ENCODE measurements at regions not wholly inside any gene's neighbourhood (a gene's known extent, or its start where the extent isn't known, plus 50 kb on each side); places are given as distances from the start of the nearest gene placed in this dataset.

DNA sequence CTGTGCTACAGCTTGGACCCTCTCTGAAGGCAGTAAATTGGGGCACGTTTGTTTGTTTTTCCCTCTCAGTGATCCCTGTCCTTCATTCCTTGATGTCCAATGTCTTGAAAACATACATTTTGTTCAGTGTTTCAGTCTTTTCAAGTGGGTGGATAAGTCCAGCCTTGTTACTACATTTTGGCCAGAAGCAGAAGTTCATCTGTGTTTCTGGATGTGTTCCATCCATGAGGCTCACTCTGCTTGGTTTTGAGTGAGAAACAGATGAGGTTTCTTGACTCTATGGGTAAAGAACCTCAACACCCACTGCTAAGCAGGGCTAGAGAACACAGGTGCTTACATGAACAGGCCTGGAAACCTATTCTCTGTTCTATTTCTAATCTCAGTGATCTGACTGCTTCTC lies 74.5 kb upstream of the RFX8 start:
- no peaks in the 10 kb centered on the region for H3K36me3 ChIP-seq
- 75% methylated on average over 1 of the region's 1 CpG for WGBS, 2 donors

DNA sequence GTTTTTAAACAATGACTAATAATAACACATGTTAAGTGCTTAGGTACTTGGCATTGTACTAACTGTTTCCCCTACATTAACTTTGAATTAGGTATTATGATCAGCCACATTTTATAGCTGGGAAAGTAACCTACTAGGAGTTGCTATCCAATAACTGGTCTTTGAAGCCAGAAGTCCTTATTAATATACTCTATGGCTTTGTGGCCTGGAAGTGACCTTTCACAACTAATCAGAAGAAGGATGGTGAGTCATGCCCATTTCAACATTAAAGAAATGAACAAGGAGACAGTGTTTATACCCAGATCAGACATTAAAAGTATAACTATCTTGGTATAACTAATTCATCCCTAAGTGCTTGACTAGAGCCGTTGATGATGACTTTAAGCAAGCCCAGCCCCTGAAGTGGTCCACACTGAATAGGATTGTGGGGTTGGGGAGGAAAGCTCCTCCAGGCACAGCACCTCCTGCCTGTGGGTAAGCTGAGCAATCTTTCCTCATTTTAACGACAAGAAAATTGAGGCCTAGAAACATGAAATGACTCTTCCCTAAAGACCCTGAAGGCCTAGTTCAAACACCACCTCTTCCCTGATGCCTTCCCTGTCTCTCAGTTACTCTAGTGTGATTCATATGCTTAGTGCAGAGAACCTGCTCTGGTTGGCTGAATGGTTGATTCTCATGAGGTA lies 71.6 kb upstream of the RFX8 start:
- 61 to 69% methylated on average over 2 of the region's 2 CpGs for WGBS, 2 donors
- TF ChIP-seq EP300 (IDR thresholded peaks at IDR 0.05) = no peak
- no peak for TF ChIP-seq POLR2A (IDR thresholded peaks at IDR 0.05)
- no peak for TF ChIP-seq POLR2AphosphoS5 (IDR thresholded peaks at IDR 0.05)
- TF ChIP-seq, protein P1, sequence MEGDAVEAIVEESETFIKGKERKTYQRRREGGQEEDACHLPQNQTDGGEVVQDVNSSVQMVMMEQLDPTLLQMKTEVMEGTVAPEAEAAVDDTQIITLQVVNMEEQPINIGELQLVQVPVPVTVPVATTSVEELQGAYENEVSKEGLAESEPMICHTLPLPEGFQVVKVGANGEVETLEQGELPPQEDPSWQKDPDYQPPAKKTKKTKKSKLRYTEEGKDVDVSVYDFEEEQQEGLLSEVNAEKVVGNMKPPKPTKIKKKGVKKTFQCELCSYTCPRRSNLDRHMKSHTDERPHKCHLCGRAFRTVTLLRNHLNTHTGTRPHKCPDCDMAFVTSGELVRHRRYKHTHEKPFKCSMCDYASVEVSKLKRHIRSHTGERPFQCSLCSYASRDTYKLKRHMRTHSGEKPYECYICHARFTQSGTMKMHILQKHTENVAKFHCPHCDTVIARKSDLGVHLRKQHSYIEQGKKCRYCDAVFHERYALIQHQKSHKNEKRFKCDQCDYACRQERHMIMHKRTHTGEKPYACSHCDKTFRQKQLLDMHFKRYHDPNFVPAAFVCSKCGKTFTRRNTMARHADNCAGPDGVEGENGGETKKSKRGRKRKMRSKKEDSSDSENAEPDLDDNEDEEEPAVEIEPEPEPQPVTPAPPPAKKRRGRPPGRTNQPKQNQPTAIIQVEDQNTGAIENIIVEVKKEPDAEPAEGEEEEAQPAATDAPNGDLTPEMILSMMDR (IDR thresholded peaks at IDR 0.05) = no peak
- Histone ChIP-seq H3K9me3 (no peaks in the 10 kb centered on the region), H3K27ac (no peak overlapping the region), H3K4me3 (no peak overlapping the region), H3K36me3 (no peaks in the 10 kb centered on the region), H3K27me3 (no peaks in the 10 kb centered on the region), H3K4me1 (no peaks in the 10 kb centered on the region)
- DNase-seq = no peak
- peak in 1 of 2 donors; percentile 46 for ATAC-seq (ENCODE audit: low FRiP score in 2 of 2)

More for the DNA sequence above, 74.5 kb upstream of the RFX8 start:
- Histone ChIP-seq H3K9me3 (no peaks in the 10 kb centered on the region), H3K27me3 (no peaks in the 10 kb centered on the region), H3K4me3 (no peak overlapping the region), H3K4me1 (no peaks in the 10 kb centered on the region), H3K27ac (no peak overlapping the region)
- TF ChIP-seq EP300 (IDR thresholded peaks at IDR 0.05) (no peak), POLR2A (IDR thresholded peaks at IDR 0.05) (no peak), POLR2AphosphoS5 (IDR thresholded peaks at IDR 0.05) (no peak)
- TF ChIP-seq, protein P1 (IDR thresholded peaks at IDR 0.05) = no peak
- ATAC-seq (ENCODE audit: low FRiP score in 2 of 2) (no peak), DNase-seq (no peak)

DNA sequence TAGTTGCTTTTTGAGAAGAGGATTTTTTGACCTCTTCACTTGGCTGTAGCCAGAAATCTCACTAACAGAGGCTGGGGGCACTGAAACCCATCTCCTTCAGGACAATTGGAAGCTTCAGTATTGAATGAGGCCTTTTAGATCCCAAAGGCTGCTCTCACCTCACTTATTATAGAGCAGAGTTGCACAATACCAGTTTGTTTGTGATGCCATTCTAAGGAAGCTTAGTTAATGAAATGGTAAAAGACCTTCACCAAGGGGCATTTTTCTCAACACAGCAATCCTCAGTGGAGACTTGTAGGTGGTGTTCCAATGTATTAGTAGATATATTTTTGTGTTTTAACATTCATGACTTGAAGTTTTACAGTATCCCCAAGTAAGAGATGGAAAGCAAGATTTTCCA lies 71.0 kb upstream of the RFX8 start:
- H3K27ac ChIP-seq = no peak overlapping the region
- no peaks in the 10 kb centered on the region for H3K9me3 ChIP-seq
- H3K36me3 ChIP-seq = no peaks in the 10 kb centered on the region
- H3K4me1 ChIP-seq = no peaks in the 10 kb centered on the region
- no peak overlapping the region for H3K4me3 ChIP-seq
- DNase-seq (no peak), ATAC-seq (ENCODE audit: low FRiP score in 2 of 2) (no peak)
- no peaks in the 10 kb centered on the region for H3K27me3 ChIP-seq
- TF ChIP-seq, protein P1 (IDR thresholded peaks at IDR 0.05) = no peak
- no peak for TF ChIP-seq EP300 (IDR thresholded peaks at IDR 0.05)
- TF ChIP-seq POLR2AphosphoS5 (IDR thresholded peaks at IDR 0.05) = no peak
- no peak for TF ChIP-seq POLR2A (IDR thresholded peaks at IDR 0.05)

DNA sequence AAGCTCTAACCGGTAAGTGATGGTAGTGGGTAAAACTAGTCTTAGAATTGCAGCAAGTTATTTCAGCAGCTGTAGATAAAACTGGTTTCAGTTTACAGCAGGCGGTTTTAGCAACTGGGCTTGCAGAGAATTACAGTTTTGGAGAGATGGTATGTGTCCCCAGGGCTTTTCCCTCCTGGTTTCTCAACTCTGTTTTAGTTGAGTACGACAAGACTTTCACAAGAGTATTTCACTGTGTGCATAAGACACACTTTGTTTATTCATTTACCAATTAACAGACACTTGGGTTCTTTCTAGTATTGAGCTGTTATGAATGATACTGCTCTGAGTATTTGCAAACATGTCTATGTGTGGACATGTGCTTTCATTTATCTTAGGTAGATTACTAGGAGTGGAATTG lies 65.6 kb upstream of the RFX8 start:
- ATAC-seq (ENCODE audit: low FRiP score in 2 of 2) = no peak
- H3K27ac ChIP-seq = no peak overlapping the region
- no peaks in the 10 kb centered on the region for H3K36me3 ChIP-seq
- no peak for TF ChIP-seq POLR2A (IDR thresholded peaks at IDR 0.05)
- TF ChIP-seq EP300 (IDR thresholded peaks at IDR 0.05) = no peak
- no peak for TF ChIP-seq POLR2AphosphoS5 (IDR thresholded peaks at IDR 0.05)
- TF ChIP-seq, protein P1 (IDR thresholded peaks at IDR 0.05) = no peak
- no peak overlapping the region for H3K4me3 ChIP-seq
- H3K4me1 ChIP-seq = no peaks in the 10 kb centered on the region
- DNase-seq = no peak
- no peaks in the 10 kb centered on the region for H3K27me3 ChIP-seq
- no peaks in the 10 kb centered on the region for H3K9me3 ChIP-seq
- 58 to 70% methylated on average over 3 of the region's 3 CpGs for WGBS, 2 donors

DNA sequence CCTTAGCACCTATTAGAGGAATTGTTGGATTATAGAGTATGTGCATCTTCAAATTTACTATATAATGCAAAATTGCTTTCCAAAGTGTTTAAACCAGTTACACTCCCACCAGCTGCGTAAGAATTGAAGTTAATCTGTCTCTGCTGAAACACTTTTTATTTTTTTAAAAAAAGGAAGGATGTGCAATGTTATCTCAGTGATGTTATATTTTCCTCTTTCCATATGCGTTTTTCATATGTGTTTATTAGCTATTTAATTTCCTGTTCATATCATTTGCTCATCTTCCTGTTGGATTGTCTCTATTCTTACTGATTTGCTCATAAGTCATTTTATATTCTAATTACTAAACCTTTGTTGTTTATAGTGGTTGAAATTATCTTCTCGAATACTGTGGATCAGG lies 63.2 kb upstream of the RFX8 start:
- no peak for DNase-seq
- Histone ChIP-seq H3K27ac (no peak overlapping the region), H3K27me3 (no peaks in the 10 kb centered on the region), H3K9me3 (no peaks in the 10 kb centered on the region), H3K36me3 (no peaks in the 10 kb centered on the region), H3K4me1 (peaks cover 0 to 5% (median 0%) of the 10 kb centered on the region in 4 donors), H3K4me3 (no peak overlapping the region)
- ATAC-seq (ENCODE audit: low FRiP score in 2 of 2) = no peak
- TF ChIP-seq POLR2AphosphoS5 (IDR thresholded peaks at IDR 0.05) (no peak), POLR2A (IDR thresholded peaks at IDR 0.05) (no peak), EP300 (IDR thresholded peaks at IDR 0.05) (no peak)
- TF ChIP-seq, protein P1 (IDR thresholded peaks at IDR 0.05) = no peak
- WGBS, 2 donors = 79% methylated on average over 3 of the region's 3 CpGs
